ENCODE measurements at regions not wholly inside any gene's neighbourhood (a gene's known extent, or its start where the extent isn't known, plus 50 kb on each side); places are given as distances from the start of the nearest gene placed in this dataset.

- no peak overlapping the region for H4K91ac ChIP-seq (ENCODE audit: insufficient read length, low read depth, low read length)
- no peak overlapping the region for H3K18ac ChIP-seq (ENCODE audit: insufficient read length, low read depth, low read length)
- no peaks in the 10 kb centered on the region for H3K9me3 ChIP-seq (ENCODE audit: control insufficient read depth, low read depth, low read length)
- no peak for TF ChIP-seq CTCF (conservative IDR thresholded peaks at IDR 0.05)
- Mint-ChIP-seq H3K4me1 (peaks cover 16 to 24% of the 10 kb centered on the region in 2 experiments), H3K4me3 (no peak overlapping the region), H3K27me3 (ENCODE audit: low read depth) (no peaks in the 10 kb centered on the region), H3K9me3 (no peaks in the 10 kb centered on the region), H3K27ac (no peak overlapping the region), H3K36me3 (ENCODE audit: insufficient read depth in 1 of 3, low read depth in 3 of 3) (no peaks in the 10 kb centered on the region)
- H3K56ac ChIP-seq (ENCODE audit: insufficient read length, low read depth, low read length) = no peak overlapping the region
- H3K23ac ChIP-seq (ENCODE audit: insufficient read length, low read depth, low read length) = no peak overlapping the region
- H3K27me3 ChIP-seq (ENCODE audit: insufficient read depth, low read length) = no peaks in the 10 kb centered on the region
- no peaks in the 10 kb centered on the region for H3K23me2 ChIP-seq (ENCODE audit: insufficient read length, low read depth, low read length, poor library complexity, severe bottlenecking)
- H4K5ac ChIP-seq (ENCODE audit: insufficient read length, low read depth, low read length) = no peak overlapping the region
- no peak overlapping the region for H2BK120ac ChIP-seq (ENCODE audit: low read depth, low read length, poor library complexity, severe bottlenecking)
- no peaks in the 10 kb centered on the region for H4K20me1 ChIP-seq (ENCODE audit: control insufficient read depth, insufficient read depth, insufficient read length)
- no peak overlapping the region for H3K4me2 ChIP-seq (ENCODE audit: insufficient read depth, insufficient read length, low read length)
- no peaks in the 10 kb centered on the region for H3K79me1 ChIP-seq (ENCODE audit: insufficient read depth, low read depth, low read length, poor library complexity, severe bottlenecking)
- H3T11ph ChIP-seq (ENCODE audit: low read length) = no peak overlapping the region
- no peak overlapping the region for H2BK12ac ChIP-seq (ENCODE audit: insufficient read length, low read depth, low read length)
- no peak overlapping the region for H3K9ac ChIP-seq (ENCODE audit: extremely low read depth, insufficient read length, low read length)
- H2BK15ac ChIP-seq (ENCODE audit: low read depth, low read length) = no peak overlapping the region
- H2AFZ ChIP-seq (ENCODE audit: low read length) = no peak overlapping the region
- H3K27ac ChIP-seq (ENCODE audit: insufficient read length, low read depth, low read length) = no peak overlapping the region
- DNase-seq = no peak
- H2BK5ac ChIP-seq (ENCODE audit: insufficient read length, low read length) = no peak overlapping the region
- no peak overlapping the region for H2AK5ac ChIP-seq (ENCODE audit: insufficient read length, low read length)
- H3K14ac ChIP-seq (ENCODE audit: insufficient read depth, low read length) = no peak overlapping the region
- no CpG with 5 or more reads among the region's 4 CpGs for WGBS (ENCODE audit: extremely low coverage, insufficient read length, low lambda C conversion rate)
- H2BK20ac ChIP-seq (ENCODE audit: low read depth, low read length, poor library complexity, severe bottlenecking) = no peak overlapping the region
- no peak overlapping the region for H4K8ac ChIP-seq (replicated peaks; ENCODE audit: insufficient read length, low read depth, low read length)
- no peaks in the 10 kb centered on the region for H3K79me2 ChIP-seq (ENCODE audit: insufficient read depth, low read length)
- H3K4me1 ChIP-seq (ENCODE audit: insufficient read depth, low read length) = no peaks in the 10 kb centered on the region; the same call in 1 of the 2 replicates
- H3K4ac ChIP-seq (ENCODE audit: low read depth, low read length) = no peak overlapping the region
These were observed 120.1 kb downstream of the RPS12 start for GRCh38 chr6:132934496-132934895.
